ENCODE measurements at regions not wholly inside any gene's neighbourhood (a gene's known extent, or its start where the extent isn't known, plus 50 kb on each side); places are given as distances from the start of the nearest gene placed in this dataset.
A peak's percentile ranks its signal among the peaks of the same experiment; 100 is the strongest.

GRCh38 chr12:114904254-114905003 is 220.5 kb upstream of the TBX3 start:
- DNase-seq (ENCODE audit: unreplicated experiment) = peak; percentile 43

GRCh38 chr12:114903083-114903691 is 219.2 kb upstream of the TBX3 start:
- no TSS peak for BruUV-seq (replicated peaks)
- Mint-ChIP-seq H3K36me3 (ENCODE audit: insufficient read depth, unreplicated experiment) (no peaks in the 10 kb centered on the region), H3K4me1 (ENCODE audit: insufficient read depth, unreplicated experiment) (no peaks in the 10 kb centered on the region), H3K27ac (ENCODE audit: low read depth, unreplicated experiment) (no peak overlapping the region), H3K9me3 (ENCODE audit: unreplicated experiment) (no peaks in the 10 kb centered on the region), H3K27me3 (ENCODE audit: insufficient read depth, unreplicated experiment) (no peaks in the 10 kb centered on the region), H3K4me3 (ENCODE audit: unreplicated experiment) (no peak overlapping the region)
- CTCF ChIA-PET = no interaction called here
- POLR2A ChIA-PET = interaction anchor here (1.0 kb wide), 1 partner anchor 15 kb away, joined by 3 read pairs; no protein-coding TSS in a partner anchor
- no peak for DNase-seq (ENCODE audit: unreplicated experiment)
- intact Hi-C loops (cut with micrococcal nuclease) = no loop called here
- TF ChIP-seq CTCF (IDR thresholded peaks at IDR 0.05; ENCODE audit: unreplicated experiment) = no peak

More at GRCh38 chr12:114904254-114905003, 220.5 kb upstream of the TBX3 start:
- BruUV-seq (replicated peaks) = no TSS peak
- intact Hi-C loops (cut with micrococcal nuclease) = no loop called here
- ChIA-PET CTCF (interaction anchor here (0.7 kb wide), 1 partner anchor 26 kb away, joined by 3 read pairs; no protein-coding TSS in a partner anchor), POLR2A (interaction anchor here (1.3 kb wide), 1 partner anchor 10 kb away, joined by 3 read pairs; no protein-coding TSS in a partner anchor)
- TF ChIP-seq CTCF (IDR thresholded peaks at IDR 0.05; ENCODE audit: unreplicated experiment) = no peak
- Mint-ChIP-seq H3K4me3 (ENCODE audit: unreplicated experiment) (no peak overlapping the region), H3K27ac (ENCODE audit: low read depth, unreplicated experiment) (no peak overlapping the region), H3K4me1 (ENCODE audit: insufficient read depth, unreplicated experiment) (no peaks in the 10 kb centered on the region), H3K36me3 (ENCODE audit: insufficient read depth, unreplicated experiment) (no peaks in the 10 kb centered on the region), H3K27me3 (ENCODE audit: insufficient read depth, unreplicated experiment) (no peaks in the 10 kb centered on the region), H3K9me3 (ENCODE audit: unreplicated experiment) (no peaks in the 10 kb centered on the region)

- H3K27me3 Mint-ChIP-seq (ENCODE audit: insufficient read depth, unreplicated experiment) = no peaks in the 10 kb centered on the region
- no TSS peak for BruUV-seq (replicated peaks)
- H3K27ac Mint-ChIP-seq (ENCODE audit: low read depth, unreplicated experiment) = no peak overlapping the region
Measured at GRCh38 chr12:114902665-114903064, 218.7 kb upstream of the TBX3 start.

More at GRCh38 chr12:114902665-114903064, 218.7 kb upstream of the TBX3 start:
- H3K9me3 Mint-ChIP-seq (ENCODE audit: unreplicated experiment) = no peaks in the 10 kb centered on the region
- no peak for DNase-seq (ENCODE audit: unreplicated experiment)
- H3K4me3 Mint-ChIP-seq (ENCODE audit: unreplicated experiment) = no peak overlapping the region
- H3K36me3 Mint-ChIP-seq (ENCODE audit: insufficient read depth, unreplicated experiment) = no peaks in the 10 kb centered on the region
- intact Hi-C loops (cut with micrococcal nuclease) = no loop called here
- ChIA-PET POLR2A (interaction anchor here (1.0 kb wide), 1 partner anchor 15 kb away, joined by 3 read pairs; no protein-coding TSS in a partner anchor), CTCF (no interaction called here)
- TF ChIP-seq CTCF (IDR thresholded peaks at IDR 0.05; ENCODE audit: unreplicated experiment) = no peak
- H3K4me1 Mint-ChIP-seq (ENCODE audit: insufficient read depth, unreplicated experiment) = no peaks in the 10 kb centered on the region
